WTC11 (cell line): ENCODE measurements at regions not wholly inside any gene's neighbourhood (a gene's known extent, or its start where the extent isn't known, plus 50 kb on each side); places are given as distances from the start of the nearest gene placed in this dataset.

Experiments
- ATAC-seq: fragments of 200-7000 bp; cut with Tn5 transposase; 2 replicates; pipeline ENCODE4 v1.10.0; 2021; ENCODE audit warnings: mild to moderate bottlenecking, moderate library complexity
- CTCF ChIA-PET: fragments of 300-600 bp; sonication (Branson Sonifier 250); formaldehyde crosslinking; loops from one replicate; lab custom pipeline; 2021; ENCODE audit warnings: antibody characterized with exemption; lab: Charles Lee
- POLR2A ChIA-PET: fragments of 350-600 bp; sonication (Branson Sonifier 250); formaldehyde crosslinking; loops from one replicate; lab custom pipeline; 2021; ENCODE audit warnings: antibody characterized with exemption; lab: Charles Lee
- DNase-seq: peaks from one replicate; pipeline ENCODE4 v3.0.0; 2021; ENCODE audit warnings: low spot score
- H3K27ac Mint-ChIP-seq: 2 replicates; pipeline ENCODE4 v1.8.0; 2021; ENCODE audit warnings: mixed read lengths
- H3K27me3 Mint-ChIP-seq: 2 replicates; pipeline ENCODE4 v1.8.0; 2021; ENCODE audit warnings: low read depth, mild to moderate bottlenecking, moderate library complexity, mixed read lengths
- H3K36me3 Mint-ChIP-seq: 2 replicates; pipeline ENCODE4 v1.8.0; 2021; ENCODE audit warnings: mixed read lengths
- H3K4me1 Mint-ChIP-seq: 2 replicates; pipeline ENCODE4 v1.8.0; 2022; ENCODE audit warnings: mixed read lengths
- H3K4me3 Mint-ChIP-seq: 2 replicates; pipeline ENCODE4 v1.8.0; 2021; ENCODE audit warnings: mild to moderate bottlenecking, moderate library complexity, mixed read lengths
- H3K9me3 Mint-ChIP-seq: 2 replicates; pipeline ENCODE4 v1.8.0; 2021; ENCODE audit warnings: mixed read lengths
- ESRRA ChIP-seq: sonication (generic); formaldehyde crosslinking; IDR thresholded peaks from 2 replicates; pipeline ENCODE4 v1.8.1; 2022; ENCODE audit warnings: mild to moderate bottlenecking, missing genetic modification reagents, borderline replicate concordance
- GTF2I ChIP-seq: fragments of 250-450 bp; sonication (Bioruptor Pico); conservative IDR thresholded peaks from 2 replicates; pipeline ENCODE4 v1.4.0; 2021; ENCODE audit warnings: mild to moderate bottlenecking
- JUN ChIP-seq: sonication (generic); formaldehyde crosslinking; IDR thresholded peaks from 2 replicates; pipeline ENCODE4 v1.8.0; 2023; ENCODE audit warnings: mild to moderate bottlenecking, missing genetic modification reagents
- KAT7 ChIP-seq: sonication (generic); formaldehyde crosslinking; IDR thresholded peaks from 2 replicates; pipeline ENCODE4 v1.8.1; 2023; ENCODE audit warnings: missing genetic modification reagents, mild to moderate bottlenecking, borderline replicate concordance
- MYBL2 ChIP-seq: sonication (generic); formaldehyde crosslinking; IDR thresholded peaks from 2 replicates; pipeline ENCODE4 v1.8.1; 2023; ENCODE audit warnings: mild to moderate bottlenecking, moderate library complexity, missing genetic modification reagents
- PRRX2 ChIP-seq: fragments of 250-450 bp; sonication (Bioruptor Pico); IDR thresholded peaks from 2 replicates; pipeline ENCODE4 v1.8.0; 2021; ENCODE audit warnings: mild to moderate bottlenecking
- RORB ChIP-seq: fragments of 250-450 bp; sonication (Bioruptor Pico); IDR thresholded peaks from 2 replicates; pipeline ENCODE4 v1.9.0; 2021; ENCODE audit warnings: mild to moderate bottlenecking
- ZNF121 ChIP-seq: sonication (generic); formaldehyde crosslinking; IDR thresholded peaks from 2 replicates; pipeline ENCODE4 v1.8.0; 2023; ENCODE audit warnings: missing genetic modification reagents
- TF ChIP-seq, protein P1 (sequence below): fragments of 250-450 bp; sonication (Bioruptor Pico); IDR thresholded peaks from 2 replicates; pipeline ENCODE4 v1.9.0; 2021; ENCODE audit warnings: mild to moderate bottlenecking
- TF ChIP-seq, protein P2 (sequence below): sonication (generic); formaldehyde crosslinking; IDR thresholded peaks from 2 replicates; pipeline ENCODE4 v1.8.1; 2022; ENCODE audit warnings: low read depth, missing genetic modification reagents, borderline replicate concordance
- TF ChIP-seq, protein P3 (sequence below): sonication (generic); formaldehyde crosslinking; IDR thresholded peaks from 2 replicates; pipeline ENCODE4 v1.8.1; 2022; ENCODE audit warnings: missing genetic modification reagents, borderline replicate concordance
- TF ChIP-seq, protein P4 (sequence below): sonication (generic); formaldehyde crosslinking; IDR thresholded peaks from 2 replicates; pipeline ENCODE4 v1.8.0; 2022; ENCODE audit warnings: missing genetic modification reagents
- TF ChIP-seq, protein P5 (sequence below): sonication (generic); formaldehyde crosslinking; IDR thresholded peaks from 2 replicates; pipeline ENCODE4 v1.8.0; 2022; ENCODE audit warnings: mild to moderate bottlenecking, missing genetic modification reagents
- TF ChIP-seq, protein P6 (sequence below): sonication (generic); formaldehyde crosslinking; IDR thresholded peaks from 2 replicates; pipeline ENCODE4 v1.8.0; 2023; ENCODE audit warnings: missing genetic modification reagents

DNA sequence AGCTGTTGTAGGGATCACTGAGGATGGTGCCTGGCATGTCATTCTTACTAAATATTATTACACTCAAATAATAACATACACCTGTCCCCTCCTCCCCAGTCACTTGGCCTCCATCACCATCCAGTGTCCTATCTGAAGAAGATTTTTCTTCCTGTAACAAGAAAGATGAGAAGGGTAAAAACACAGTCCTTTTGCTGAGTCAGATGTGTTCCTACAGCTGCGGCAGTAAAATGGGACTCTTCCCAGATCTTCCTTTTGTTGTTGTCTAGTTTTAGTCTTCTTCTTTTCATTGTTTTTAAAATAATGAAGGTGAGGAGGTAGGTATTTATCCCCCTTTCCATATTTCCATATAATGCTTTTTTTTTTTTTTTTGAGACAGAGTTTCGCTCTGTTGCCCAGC lies 83.1 kb upstream of the RFLNA start (continued):
- TF ChIP-seq, protein P1, sequence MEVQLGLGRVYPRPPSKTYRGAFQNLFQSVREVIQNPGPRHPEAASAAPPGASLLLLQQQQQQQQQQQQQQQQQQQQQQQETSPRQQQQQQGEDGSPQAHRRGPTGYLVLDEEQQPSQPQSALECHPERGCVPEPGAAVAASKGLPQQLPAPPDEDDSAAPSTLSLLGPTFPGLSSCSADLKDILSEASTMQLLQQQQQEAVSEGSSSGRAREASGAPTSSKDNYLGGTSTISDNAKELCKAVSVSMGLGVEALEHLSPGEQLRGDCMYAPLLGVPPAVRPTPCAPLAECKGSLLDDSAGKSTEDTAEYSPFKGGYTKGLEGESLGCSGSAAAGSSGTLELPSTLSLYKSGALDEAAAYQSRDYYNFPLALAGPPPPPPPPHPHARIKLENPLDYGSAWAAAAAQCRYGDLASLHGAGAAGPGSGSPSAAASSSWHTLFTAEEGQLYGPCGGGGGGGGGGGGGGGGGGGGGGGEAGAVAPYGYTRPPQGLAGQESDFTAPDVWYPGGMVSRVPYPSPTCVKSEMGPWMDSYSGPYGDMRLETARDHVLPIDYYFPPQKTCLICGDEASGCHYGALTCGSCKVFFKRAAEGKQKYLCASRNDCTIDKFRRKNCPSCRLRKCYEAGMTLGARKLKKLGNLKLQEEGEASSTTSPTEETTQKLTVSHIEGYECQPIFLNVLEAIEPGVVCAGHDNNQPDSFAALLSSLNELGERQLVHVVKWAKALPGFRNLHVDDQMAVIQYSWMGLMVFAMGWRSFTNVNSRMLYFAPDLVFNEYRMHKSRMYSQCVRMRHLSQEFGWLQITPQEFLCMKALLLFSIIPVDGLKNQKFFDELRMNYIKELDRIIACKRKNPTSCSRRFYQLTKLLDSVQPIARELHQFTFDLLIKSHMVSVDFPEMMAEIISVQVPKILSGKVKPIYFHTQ (CRISPR knock-in tag), result no peak
- TF ChIP-seq ESRRA (no peak), KAT7 (CRISPR knock-in tag) (no peak)
- TF ChIP-seq, protein P2, sequence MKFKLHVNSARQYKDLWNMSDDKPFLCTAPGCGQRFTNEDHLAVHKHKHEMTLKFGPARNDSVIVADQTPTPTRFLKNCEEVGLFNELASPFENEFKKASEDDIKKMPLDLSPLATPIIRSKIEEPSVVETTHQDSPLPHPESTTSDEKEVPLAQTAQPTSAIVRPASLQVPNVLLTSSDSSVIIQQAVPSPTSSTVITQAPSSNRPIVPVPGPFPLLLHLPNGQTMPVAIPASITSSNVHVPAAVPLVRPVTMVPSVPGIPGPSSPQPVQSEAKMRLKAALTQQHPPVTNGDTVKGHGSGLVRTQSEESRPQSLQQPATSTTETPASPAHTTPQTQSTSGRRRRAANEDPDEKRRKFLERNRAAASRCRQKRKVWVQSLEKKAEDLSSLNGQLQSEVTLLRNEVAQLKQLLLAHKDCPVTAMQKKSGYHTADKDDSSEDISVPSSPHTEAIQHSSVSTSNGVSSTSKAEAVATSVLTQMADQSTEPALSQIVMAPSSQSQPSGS (CRISPR knock-in tag), result no peak
- TF ChIP-seq, all 79 proteins: peak for 0

DNA sequence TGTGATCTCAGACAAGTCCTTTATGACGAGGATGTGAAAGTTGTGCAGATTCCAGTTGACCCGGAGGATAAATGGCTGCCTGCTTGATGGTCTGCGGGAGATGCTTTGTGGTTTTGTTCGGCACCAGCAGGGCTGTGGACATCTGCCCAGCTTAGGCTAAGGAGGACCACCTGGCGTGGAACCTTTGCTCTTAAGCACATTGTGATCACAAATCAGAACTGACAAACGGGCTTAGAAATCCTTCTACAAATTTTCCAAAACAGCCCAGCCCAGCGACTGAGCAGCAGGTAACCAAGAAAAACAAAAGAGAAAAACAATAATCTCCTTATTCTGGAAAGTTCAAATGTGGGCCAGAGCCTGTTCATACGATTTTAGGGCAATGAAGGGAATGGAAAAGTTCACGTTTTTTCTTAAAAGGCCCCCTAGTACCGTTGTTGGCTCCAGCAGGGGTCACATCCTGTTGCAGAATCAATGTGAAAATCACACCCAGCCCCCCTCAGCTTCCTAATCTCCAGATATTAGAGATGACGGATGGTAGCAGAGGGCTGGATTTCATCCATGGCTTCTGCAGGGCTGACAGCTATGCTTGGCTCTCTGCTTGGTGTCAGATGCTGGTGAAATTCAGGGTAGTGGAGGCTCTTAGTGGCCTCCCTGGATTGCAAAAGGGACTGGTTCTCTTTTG lies 81.1 kb upstream of the RFLNA start:
- no peak for ATAC-seq
- ChIA-PET POLR2A (no interaction called here), CTCF (no interaction called here)
- Mint-ChIP-seq H3K36me3 (peaks cover 31% of the 10 kb centered on the region), H3K4me1 (peaks cover 16% of the 10 kb centered on the region), H3K27me3 (peaks cover 13% of the 10 kb centered on the region), H3K9me3 (peaks cover 42% of the 10 kb centered on the region)
- no peak for DNase-seq
- TF ChIP-seq, protein P3, sequence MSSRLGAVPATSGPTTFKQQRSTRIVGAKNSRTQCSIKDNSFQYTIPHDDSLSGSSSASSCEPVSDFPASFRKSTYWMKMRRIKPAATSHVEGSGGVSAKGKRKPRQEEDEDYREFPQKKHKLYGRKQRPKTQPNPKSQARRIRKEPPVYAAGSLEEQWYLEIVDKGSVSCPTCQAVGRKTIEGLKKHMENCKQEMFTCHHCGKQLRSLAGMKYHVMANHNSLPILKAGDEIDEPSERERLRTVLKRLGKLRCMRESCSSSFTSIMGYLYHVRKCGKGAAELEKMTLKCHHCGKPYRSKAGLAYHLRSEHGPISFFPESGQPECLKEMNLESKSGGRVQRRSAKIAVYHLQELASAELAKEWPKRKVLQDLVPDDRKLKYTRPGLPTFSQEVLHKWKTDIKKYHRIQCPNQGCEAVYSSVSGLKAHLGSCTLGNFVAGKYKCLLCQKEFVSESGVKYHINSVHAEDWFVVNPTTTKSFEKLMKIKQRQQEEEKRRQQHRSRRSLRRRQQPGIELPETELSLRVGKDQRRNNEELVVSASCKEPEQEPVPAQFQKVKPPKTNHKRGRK, result no peak
- TF ChIP-seq MYBL2, result no peak
- TF ChIP-seq, protein P4, sequence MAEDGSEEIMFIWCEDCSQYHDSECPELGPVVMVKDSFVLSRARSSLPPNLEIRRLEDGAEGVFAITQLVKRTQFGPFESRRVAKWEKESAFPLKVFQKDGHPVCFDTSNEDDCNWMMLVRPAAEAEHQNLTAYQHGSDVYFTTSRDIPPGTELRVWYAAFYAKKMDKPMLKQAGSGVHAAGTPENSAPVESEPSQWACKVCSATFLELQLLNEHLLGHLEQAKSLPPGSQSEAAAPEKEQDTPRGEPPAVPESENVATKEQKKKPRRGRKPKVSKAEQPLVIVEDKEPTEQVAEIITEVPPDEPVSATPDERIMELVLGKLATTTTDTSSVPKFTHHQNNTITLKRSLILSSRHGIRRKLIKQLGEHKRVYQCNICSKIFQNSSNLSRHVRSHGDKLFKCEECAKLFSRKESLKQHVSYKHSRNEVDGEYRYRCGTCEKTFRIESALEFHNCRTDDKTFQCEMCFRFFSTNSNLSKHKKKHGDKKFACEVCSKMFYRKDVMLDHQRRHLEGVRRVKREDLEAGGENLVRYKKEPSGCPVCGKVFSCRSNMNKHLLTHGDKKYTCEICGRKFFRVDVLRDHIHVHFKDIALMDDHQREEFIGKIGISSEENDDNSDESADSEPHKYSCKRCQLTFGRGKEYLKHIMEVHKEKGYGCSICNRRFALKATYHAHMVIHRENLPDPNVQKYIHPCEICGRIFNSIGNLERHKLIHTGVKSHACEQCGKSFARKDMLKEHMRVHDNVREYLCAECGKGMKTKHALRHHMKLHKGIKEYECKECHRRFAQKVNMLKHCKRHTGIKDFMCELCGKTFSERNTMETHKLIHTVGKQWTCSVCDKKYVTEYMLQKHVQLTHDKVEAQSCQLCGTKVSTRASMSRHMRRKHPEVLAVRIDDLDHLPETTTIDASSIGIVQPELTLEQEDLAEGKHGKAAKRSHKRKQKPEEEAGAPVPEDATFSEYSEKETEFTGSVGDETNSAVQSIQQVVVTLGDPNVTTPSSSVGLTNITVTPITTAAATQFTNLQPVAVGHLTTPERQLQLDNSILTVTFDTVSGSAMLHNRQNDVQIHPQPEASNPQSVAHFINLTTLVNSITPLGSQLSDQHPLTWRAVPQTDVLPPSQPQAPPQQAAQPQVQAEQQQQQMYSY (CRISPR knock-in tag), result no peak
- no peak for TF ChIP-seq KAT7 (CRISPR knock-in tag)
- no peak for TF ChIP-seq RORB (CRISPR knock-in tag)
- TF ChIP-seq, protein P5, sequence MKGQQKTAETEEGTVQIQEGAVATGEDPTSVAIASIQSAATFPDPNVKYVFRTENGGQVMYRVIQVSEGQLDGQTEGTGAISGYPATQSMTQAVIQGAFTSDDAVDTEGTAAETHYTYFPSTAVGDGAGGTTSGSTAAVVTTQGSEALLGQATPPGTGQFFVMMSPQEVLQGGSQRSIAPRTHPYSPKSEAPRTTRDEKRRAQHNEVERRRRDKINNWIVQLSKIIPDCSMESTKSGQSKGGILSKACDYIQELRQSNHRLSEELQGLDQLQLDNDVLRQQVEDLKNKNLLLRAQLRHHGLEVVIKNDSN (CRISPR knock-in tag), result no peak
- TF ChIP-seq, protein P6, sequence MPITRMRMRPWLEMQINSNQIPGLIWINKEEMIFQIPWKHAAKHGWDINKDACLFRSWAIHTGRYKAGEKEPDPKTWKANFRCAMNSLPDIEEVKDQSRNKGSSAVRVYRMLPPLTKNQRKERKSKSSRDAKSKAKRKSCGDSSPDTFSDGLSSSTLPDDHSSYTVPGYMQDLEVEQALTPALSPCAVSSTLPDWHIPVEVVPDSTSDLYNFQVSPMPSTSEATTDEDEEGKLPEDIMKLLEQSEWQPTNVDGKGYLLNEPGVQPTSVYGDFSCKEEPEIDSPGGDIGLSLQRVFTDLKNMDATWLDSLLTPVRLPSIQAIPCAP (CRISPR knock-in tag), result no peak
- TF ChIP-seq JUN, result no peak
- no peak for TF ChIP-seq PRRX2 (CRISPR knock-in tag)
- no peak for TF ChIP-seq ZNF121 (CRISPR knock-in tag)
- no peak for TF ChIP-seq GTF2I
- TF ChIP-seq, all 79 proteins: peak for 0
- no peak overlapping the region for H3K27ac Mint-ChIP-seq
- no peak overlapping the region for H3K4me3 Mint-ChIP-seq
